ENCODE measurements at regions not wholly inside any gene's neighbourhood (a gene's known extent, or its start where the extent isn't known, plus 50 kb on each side); places are given as distances from the start of the nearest gene placed in this dataset.

DNA sequence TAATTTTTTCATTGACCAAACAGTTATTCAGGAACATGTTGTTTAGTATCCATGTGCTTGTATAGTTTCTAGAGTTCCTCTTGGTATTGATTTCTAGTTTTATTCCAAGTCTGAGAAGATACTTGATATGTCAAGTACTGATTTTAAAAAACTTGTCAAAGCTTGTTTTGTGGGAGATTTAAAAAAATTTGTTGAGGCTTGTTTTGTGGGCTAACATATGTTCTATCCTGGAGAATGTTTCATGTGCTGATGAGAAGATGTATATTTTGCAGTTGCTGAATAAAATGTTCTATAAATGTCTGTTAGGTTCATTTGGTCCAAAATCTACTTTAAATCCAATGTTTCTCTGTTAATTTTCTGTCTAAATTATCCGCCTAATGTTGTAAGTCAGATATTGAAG, 1065.1 kb upstream of the WWC1 start (continued):
- TF ChIP-seq BACH2 (CRISPR knock-in tag; IDR thresholded peaks at IDR 0.05; ENCODE audit: borderline replicate concordance): no peak
- TF ChIP-seq ISL1 (CRISPR knock-in tag; IDR thresholded peaks at IDR 0.05): no peak
- TF ChIP-seq, protein P1, sequence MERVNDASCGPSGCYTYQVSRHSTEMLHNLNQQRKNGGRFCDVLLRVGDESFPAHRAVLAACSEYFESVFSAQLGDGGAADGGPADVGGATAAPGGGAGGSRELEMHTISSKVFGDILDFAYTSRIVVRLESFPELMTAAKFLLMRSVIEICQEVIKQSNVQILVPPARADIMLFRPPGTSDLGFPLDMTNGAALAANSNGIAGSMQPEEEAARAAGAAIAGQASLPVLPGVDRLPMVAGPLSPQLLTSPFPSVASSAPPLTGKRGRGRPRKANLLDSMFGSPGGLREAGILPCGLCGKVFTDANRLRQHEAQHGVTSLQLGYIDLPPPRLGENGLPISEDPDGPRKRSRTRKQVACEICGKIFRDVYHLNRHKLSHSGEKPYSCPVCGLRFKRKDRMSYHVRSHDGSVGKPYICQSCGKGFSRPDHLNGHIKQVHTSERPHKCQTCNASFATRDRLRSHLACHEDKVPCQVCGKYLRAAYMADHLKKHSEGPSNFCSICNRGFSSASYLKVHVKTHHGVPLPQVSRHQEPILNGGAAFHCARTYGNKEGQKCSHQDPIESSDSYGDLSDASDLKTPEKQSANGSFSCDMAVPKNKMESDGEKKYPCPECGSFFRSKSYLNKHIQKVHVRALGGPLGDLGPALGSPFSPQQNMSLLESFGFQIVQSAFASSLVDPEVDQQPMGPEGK (CRISPR knock-in tag; IDR thresholded peaks at IDR 0.05; ENCODE audit: borderline replicate concordance): no peak
- TF ChIP-seq GLIS3 (CRISPR knock-in tag; IDR thresholded peaks at IDR 0.05): no peak
- no peak for TF ChIP-seq TCF4 (CRISPR knock-in tag; IDR thresholded peaks at IDR 0.05; ENCODE audit: borderline replicate concordance)

GRCh38 chr5:167228134-167228533, 1063.3 kb upstream of the WWC1 start:
- no peak for ATAC-seq
- TF ChIP-seq RARB (CRISPR knock-in tag; IDR thresholded peaks at IDR 0.05) (no peak), ZC3H10 (CRISPR knock-in tag; IDR thresholded peaks at IDR 0.05) (no peak), ZFP3 (CRISPR knock-in tag; IDR thresholded peaks at IDR 0.05) (no peak), ARNTL (CRISPR knock-in tag; IDR thresholded peaks at IDR 0.05; ENCODE audit: borderline replicate concordance, low read depth) (no peak), ZNF70 (CRISPR knock-in tag; IDR thresholded peaks at IDR 0.05) (no peak), PPARA (CRISPR knock-in tag; IDR thresholded peaks at IDR 0.05; ENCODE audit: borderline replicate concordance) (no peak), ESRRG (CRISPR knock-in tag; IDR thresholded peaks at IDR 0.05) (no peak), ZNF8 (CRISPR knock-in tag; IDR thresholded peaks at IDR 0.05) (no peak), ZFP30 (CRISPR knock-in tag; IDR thresholded peaks at IDR 0.05) (no peak), SNAI2 (CRISPR knock-in tag; IDR thresholded peaks at IDR 0.05) (no peak), TSHZ2 (CRISPR knock-in tag; IDR thresholded peaks at IDR 0.05) (no peak), TOX (CRISPR knock-in tag; IDR thresholded peaks at IDR 0.05; ENCODE audit: borderline replicate concordance) (no peak), ZNF565 (CRISPR knock-in tag; conservative IDR thresholded peaks at IDR 0.05; ENCODE audit: low read depth) (no peak), OSR1 (CRISPR knock-in tag; IDR thresholded peaks at IDR 0.05) (no peak), BACH2 (CRISPR knock-in tag; IDR thresholded peaks at IDR 0.05; ENCODE audit: borderline replicate concordance) (no peak), TCF4 (CRISPR knock-in tag; IDR thresholded peaks at IDR 0.05; ENCODE audit: borderline replicate concordance) (no peak), ISL1 (CRISPR knock-in tag; IDR thresholded peaks at IDR 0.05) (no peak), CSRNP3 (CRISPR knock-in tag; IDR thresholded peaks at IDR 0.05) (no peak)
- TF ChIP-seq, protein P2, sequence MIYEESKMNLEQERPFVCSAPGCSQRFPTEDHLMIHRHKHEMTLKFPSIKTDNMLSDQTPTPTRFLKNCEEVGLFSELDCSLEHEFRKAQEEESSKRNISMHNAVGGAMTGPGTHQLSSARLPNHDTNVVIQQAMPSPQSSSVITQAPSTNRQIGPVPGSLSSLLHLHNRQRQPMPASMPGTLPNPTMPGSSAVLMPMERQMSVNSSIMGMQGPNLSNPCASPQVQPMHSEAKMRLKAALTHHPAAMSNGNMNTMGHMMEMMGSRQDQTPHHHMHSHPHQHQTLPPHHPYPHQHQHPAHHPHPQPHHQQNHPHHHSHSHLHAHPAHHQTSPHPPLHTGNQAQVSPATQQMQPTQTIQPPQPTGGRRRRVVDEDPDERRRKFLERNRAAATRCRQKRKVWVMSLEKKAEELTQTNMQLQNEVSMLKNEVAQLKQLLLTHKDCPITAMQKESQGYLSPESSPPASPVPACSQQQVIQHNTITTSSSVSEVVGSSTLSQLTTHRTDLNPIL (CRISPR knock-in tag; IDR thresholded peaks at IDR 0.05; ENCODE audit: low read depth): no peak
- TF ChIP-seq, protein P1 (CRISPR knock-in tag; IDR thresholded peaks at IDR 0.05; ENCODE audit: borderline replicate concordance): no peak

DNA sequence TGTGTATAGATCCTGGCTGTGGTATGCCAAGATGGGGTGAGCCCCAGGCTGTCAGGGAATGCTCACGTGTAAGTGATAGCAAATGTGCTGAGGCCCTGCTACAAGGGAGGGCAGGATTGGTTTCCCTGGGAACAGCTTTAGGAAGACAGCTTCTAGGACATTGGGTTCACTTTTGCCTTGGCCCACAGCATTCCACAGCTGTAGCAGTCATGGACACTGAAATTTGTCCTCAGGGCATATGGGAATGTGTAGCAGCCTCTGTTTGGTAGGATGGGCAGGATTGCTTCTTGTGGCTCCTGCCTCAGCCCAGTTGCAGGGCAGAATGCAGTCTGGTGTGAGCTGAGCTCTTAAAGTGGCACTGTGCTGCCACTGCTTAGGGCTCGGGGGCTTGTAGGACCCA, 1061.7 kb upstream of the WWC1 start:
- ATAC-seq: no peak
- TF ChIP-seq TCF4 (CRISPR knock-in tag; IDR thresholded peaks at IDR 0.05; ENCODE audit: borderline replicate concordance) (no peak), RARB (CRISPR knock-in tag; IDR thresholded peaks at IDR 0.05) (no peak), GLIS3 (CRISPR knock-in tag; IDR thresholded peaks at IDR 0.05) (no peak), ZNF70 (CRISPR knock-in tag; IDR thresholded peaks at IDR 0.05) (no peak), CSDC2 (CRISPR knock-in tag; IDR thresholded peaks at IDR 0.05) (no peak), ZC3H10 (CRISPR knock-in tag; IDR thresholded peaks at IDR 0.05) (no peak), BACH2 (CRISPR knock-in tag; IDR thresholded peaks at IDR 0.05; ENCODE audit: borderline replicate concordance) (no peak), ISL1 (CRISPR knock-in tag; IDR thresholded peaks at IDR 0.05) (no peak), TSHZ2 (CRISPR knock-in tag; IDR thresholded peaks at IDR 0.05) (no peak), ZNF565 (CRISPR knock-in tag; conservative IDR thresholded peaks at IDR 0.05; ENCODE audit: low read depth) (no peak), CSRNP3 (CRISPR knock-in tag; IDR thresholded peaks at IDR 0.05) (no peak)
- TF ChIP-seq, protein P2 (CRISPR knock-in tag; IDR thresholded peaks at IDR 0.05; ENCODE audit: low read depth): no peak

Measured in SK-N-SH treated with all-trans-retinoic acid at 6 μM for 48 hours (cell line).